ENCODE measurements at regions not wholly inside any gene's neighbourhood (a gene's known extent, or its start where the extent isn't known, plus 50 kb on each side); places are given as distances from the start of the nearest gene placed in this dataset.

GRCh38 chr6:43861212-43861894 is 91.3 kb downstream of the VEGFA start:
- H3K4me2 ChIP-seq (ENCODE audit: low read length): no peak overlapping the region
- H3K4me3 ChIP-seq (replicated peaks in 1 of 2; ENCODE audit: low read depth in 1 of 2, low read length in 2 of 2): no peak overlapping the region
- H3K36me3 ChIP-seq (ENCODE audit: control insufficient read depth in 1 of 2, insufficient read depth in 2 of 2, low read length in 2 of 2): no peaks in the 10 kb centered on the region
- no peaks in the 10 kb centered on the region for H3K79me2 ChIP-seq (ENCODE audit: insufficient read depth, low read length)
- no TSS peak for BruUV-seq (replicated peaks)
- H3K9me3 ChIP-seq (ENCODE audit: control insufficient read depth in 1 of 2, insufficient read depth in 1 of 2, low read depth in 1 of 2, low read length in 2 of 2): no peaks in the 10 kb centered on the region
- H2AFZ ChIP-seq (ENCODE audit: low read depth, low read length, poor library complexity, severe bottlenecking): no peak overlapping the region
- H3K27me3 ChIP-seq (ENCODE audit: insufficient read depth, low read length): peaks cover 8% of the 10 kb centered on the region; the same call in 1 of the 2 replicates
- TF ChIP-seq REST (IDR thresholded peaks at IDR 0.05; ENCODE audit: low read depth) (no peak), FOSL1 (IDR thresholded peaks at IDR 0.05; ENCODE audit: low read depth) (no peak), CTCF (IDR thresholded peaks at IDR 0.05 in 2 of 3, conservative IDR thresholded peaks at IDR 0.05 in 1 of 3; ENCODE audit: borderline replicate concordance in 1 of 3, insufficient read depth in 1 of 3, low read depth in 2 of 3, low read length in 2 of 3) (no peak), SRF (IDR thresholded peaks at IDR 0.05; ENCODE audit: low read depth) (no peak), POLR2AphosphoS5 (IDR thresholded peaks at IDR 0.05; ENCODE audit: low read depth, low read length) (no peak), JUND (IDR thresholded peaks at IDR 0.05) (no peak)
- TF ChIP-seq, protein P1, sequence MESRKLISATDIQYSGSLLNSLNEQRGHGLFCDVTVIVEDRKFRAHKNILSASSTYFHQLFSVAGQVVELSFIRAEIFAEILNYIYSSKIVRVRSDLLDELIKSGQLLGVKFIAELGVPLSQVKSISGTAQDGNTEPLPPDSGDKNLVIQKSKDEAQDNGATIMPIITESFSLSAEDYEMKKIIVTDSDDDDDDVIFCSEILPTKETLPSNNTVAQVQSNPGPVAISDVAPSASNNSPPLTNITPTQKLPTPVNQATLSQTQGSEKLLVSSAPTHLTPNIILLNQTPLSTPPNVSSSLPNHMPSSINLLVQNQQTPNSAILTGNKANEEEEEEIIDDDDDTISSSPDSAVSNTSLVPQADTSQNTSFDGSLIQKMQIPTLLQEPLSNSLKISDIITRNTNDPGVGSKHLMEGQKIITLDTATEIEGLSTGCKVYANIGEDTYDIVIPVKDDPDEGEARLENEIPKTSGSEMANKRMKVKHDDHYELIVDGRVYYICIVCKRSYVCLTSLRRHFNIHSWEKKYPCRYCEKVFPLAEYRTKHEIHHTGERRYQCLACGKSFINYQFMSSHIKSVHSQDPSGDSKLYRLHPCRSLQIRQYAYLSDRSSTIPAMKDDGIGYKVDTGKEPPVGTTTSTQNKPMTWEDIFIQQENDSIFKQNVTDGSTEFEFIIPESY (IDR thresholded peaks at IDR 0.05; ENCODE audit: extremely low read depth, insufficient replicate concordance, low read length): no peak
- TF ChIP-seq, protein P2, sequence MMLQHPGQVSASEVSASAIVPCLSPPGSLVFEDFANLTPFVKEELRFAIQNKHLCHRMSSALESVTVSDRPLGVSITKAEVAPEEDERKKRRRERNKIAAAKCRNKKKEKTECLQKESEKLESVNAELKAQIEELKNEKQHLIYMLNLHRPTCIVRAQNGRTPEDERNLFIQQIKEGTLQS (IDR thresholded peaks at IDR 0.05): no peak
- no peak for DNase-seq (ENCODE audit: low read depth, low spot score)
- H3K4me1 ChIP-seq (ENCODE audit: control insufficient read depth in 1 of 2, insufficient read depth in 2 of 2, low read length in 2 of 2): no peaks in the 10 kb centered on the region
- CTCF ChIA-PET: interaction anchor here (1.3 kb wide), 1 partner anchor 11 kb away, joined by 3 read pairs; no protein-coding TSS in a partner anchor
- H3K9me2 ChIP-seq (ENCODE audit: insufficient read depth): no peaks in the 10 kb centered on the region
- RAD21 ChIA-PET (ENCODE audit: low non-redundant PET in 1 of 2, low total read pairs in 2 of 2, uncharacterized antibody in 2 of 2, unreplicated experiment in 2 of 2): no interaction called here
- no peaks in the 10 kb centered on the region for H4K20me1 ChIP-seq (ENCODE audit: insufficient read depth)
- H3K27ac ChIP-seq (ENCODE audit: low read depth, low read length): no peak overlapping the region
- intact Hi-C loops (cut with micrococcal nuclease): no loop called here
- ATAC-seq: no peak
- H3K9ac ChIP-seq (ENCODE audit: low read length): no peak overlapping the region
- POLR2A ChIA-PET: no interaction called here

Measured in HCT116 (cell line).